GM03348 (cell line): ENCODE measurements at regions not wholly inside any gene's neighbourhood (a gene's known extent, or its start where the extent isn't known, plus 50 kb on each side); places are given as distances from the start of the nearest gene placed in this dataset.
A peak's percentile ranks its signal among the peaks of the same experiment; 100 is the strongest.

Source experiments
- DNase-seq: peaks from one replicate; pipeline ENCODE4 v3.0.0; 2012; ENCODE audit warnings: low spot score

- DNase-seq, result no peak
These were observed 239.9 kb downstream of the PAX3 start for GRCh38 chr2:222058819-222059445.

DNA sequence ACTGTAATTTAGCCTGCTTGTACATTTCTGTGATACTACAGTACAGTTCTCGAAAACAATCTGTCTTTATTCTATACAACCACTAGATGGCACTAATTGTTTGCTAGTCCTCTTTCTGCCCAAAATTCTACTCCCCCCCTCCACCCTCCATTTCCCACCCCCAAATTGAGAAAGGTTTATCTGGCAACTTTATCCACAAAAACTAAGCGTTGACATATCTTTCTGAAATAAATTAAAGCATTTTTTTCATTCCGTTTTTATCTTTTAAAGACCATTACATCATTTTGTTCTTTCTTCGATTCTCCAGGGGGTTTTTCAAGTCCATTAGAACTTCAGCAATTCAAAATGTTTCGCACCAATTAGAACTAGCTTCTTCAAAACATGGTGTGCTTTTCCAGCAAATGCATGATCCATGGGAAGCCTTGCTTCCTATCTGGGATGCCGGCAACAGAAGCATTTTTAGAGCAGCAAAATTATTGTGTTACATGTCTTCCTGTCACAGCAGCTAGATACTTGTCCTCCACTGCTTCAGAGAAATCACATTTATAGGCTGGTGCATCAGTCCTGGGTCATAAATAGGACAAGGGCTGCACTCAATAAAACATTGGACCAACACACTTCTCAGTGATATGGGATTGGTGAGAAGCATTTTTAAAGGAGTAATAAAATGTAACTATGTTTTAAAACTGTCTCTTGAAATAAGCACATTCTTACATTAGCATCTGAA lies 241.3 kb downstream of the PAX3 start:
- peak; percentile 57 for DNase-seq

DNA sequence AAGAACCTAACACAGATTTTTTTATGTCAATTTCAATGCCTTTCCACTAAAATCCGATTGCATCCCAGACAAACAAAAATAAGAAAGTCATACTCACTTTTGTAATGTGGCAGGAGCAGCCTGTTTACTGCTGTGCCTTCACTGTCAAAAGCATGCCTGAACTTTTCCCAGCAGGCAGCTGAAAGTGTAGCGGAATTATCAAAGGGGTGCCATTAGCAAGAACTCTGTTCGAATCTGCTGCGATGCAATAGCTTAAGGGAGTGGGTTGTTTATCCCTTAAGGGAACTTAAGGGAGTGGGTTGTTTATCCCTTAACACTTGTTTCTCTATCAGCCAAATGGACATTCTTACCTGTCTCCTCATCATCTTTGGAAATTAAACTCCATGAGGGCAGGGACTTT lies 243.5 kb downstream of the PAX3 start:
- DNase-seq, result no peak

DNA sequence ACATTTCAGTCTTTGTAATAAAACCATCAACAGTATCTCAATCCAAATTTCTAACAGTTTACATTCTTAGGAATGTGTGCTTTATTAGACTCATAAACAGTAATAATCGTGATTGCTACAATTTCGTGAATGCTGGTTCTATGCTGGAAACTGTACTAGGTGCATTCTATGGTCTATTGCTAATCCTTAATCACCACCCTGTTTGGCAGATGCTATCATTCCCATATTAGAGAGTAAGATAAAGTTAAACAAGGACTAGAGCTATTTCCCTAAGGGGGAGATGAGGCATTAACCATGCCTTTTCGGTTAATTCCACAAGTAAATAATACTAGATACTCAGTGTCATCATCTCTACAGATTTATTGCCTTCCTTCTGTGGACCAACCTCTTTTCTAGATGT lies 244.0 kb downstream of the PAX3 start:
- DNase-seq, result no peak

DNA sequence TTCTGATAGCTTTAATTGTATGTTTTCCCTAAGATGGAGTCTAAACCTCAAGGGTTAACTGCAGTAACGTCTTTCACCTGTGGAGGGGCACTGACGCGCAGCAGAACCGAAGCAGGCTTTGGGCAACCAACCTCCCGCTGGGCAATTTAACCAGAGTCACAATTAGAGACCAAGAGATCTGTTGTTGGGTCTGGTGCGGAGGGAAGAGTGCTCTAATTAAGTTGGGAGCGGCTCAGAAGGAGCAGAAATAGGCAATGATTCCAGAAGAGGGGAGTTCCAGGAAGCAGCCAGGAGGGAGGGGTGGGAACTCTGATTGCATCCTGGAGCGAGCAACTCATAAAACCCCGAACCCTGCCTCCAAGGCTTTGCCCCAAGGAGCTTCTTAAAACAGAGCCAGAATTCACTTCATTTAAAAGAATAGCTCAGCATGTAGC lies 245.8 kb downstream of the PAX3 start:
- no peak for DNase-seq

- no peak for DNase-seq
These were observed 247.8 kb downstream of the PAX3 start for GRCh38 chr2:222050981-222051380.

GRCh38 chr2:222049946-222050345 lies 248.9 kb downstream of the PAX3 start:
- DNase-seq, result no peak

- DNase-seq, result no peak
These were observed 254.9 kb downstream of the PAX3 start for GRCh38 chr2:222043897-222044296.

- DNase-seq, result no peak
These were observed 256.1 kb downstream of the PAX3 start for GRCh38 chr2:222042666-222043065.

GRCh38 chr2:222040333-222040732 lies 258.5 kb downstream of the PAX3 start:
- no peak for DNase-seq

DNA sequence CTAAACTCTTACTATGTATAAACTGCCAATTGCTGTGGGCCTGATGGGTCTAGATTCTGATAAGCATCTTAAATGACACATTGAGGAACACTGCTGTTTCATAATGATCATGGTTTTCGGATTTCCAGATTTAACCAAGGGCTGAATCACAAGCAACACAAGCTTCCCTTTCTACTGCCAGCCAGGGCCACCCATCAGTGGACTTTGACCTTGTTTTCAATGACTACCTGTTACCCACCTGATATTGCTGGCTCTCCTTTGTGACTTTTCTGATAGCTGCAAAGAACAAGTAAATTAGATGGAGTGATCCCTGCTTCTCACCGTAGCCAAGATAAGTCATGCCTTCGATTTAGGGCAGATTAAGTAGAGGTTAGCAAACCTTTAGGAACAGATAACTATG lies 259.0 kb downstream of the PAX3 start:
- no peak for DNase-seq

- DNase-seq, result peak; percentile 33
These were observed 260.6 kb downstream of the PAX3 start for GRCh38 chr2:222038067-222038802.

DNA sequence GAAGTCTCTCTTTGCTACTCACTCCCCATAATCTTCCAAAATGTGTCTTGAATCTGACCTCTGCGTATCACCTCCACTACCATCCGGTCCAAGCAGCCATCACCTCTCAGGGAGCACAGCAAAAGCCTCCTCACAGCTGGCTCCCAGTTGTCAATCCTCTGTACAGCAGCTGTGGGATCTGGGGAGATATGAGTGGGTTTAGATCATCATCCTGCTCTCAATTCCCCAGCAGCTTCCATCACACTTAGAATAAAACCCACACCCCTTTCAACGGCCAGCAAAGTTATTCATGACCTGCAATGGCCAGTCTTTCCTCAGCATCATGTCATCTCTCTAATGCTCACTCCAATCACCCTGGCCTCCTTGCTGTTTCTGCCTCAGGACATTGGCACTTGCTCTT lies 261.6 kb downstream of the PAX3 start:
- no peak for DNase-seq

DNA sequence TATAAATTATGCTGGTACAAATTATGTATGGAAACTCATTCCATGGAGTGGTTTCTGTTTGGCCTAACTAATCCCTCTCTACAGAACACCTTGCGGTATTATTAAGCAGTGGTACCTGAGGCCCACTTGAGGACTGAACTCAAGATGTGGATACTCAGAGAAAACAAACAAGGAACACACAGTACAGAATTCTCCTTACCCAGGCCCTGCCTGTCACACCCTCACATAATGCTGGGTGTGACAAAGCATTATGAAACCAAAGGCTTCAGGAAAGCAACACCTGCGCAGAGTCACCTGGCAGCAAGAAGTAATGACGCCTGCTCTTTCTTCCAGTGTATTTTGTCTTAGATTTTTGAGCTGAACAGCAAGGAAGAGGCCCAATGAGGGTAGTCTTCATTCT lies 264.7 kb downstream of the PAX3 start:
- DNase-seq, result no peak

GRCh38 chr2:222033541-222033940 lies 265.3 kb downstream of the PAX3 start:
- no peak for DNase-seq

GRCh38 chr2:222025881-222026271 lies 272.9 kb downstream of the PAX3 start:
- no peak for DNase-seq

- peak; percentile 46 for DNase-seq
These were observed 273.6 kb downstream of the PAX3 start for GRCh38 chr2:222024932-222025880.

DNA sequence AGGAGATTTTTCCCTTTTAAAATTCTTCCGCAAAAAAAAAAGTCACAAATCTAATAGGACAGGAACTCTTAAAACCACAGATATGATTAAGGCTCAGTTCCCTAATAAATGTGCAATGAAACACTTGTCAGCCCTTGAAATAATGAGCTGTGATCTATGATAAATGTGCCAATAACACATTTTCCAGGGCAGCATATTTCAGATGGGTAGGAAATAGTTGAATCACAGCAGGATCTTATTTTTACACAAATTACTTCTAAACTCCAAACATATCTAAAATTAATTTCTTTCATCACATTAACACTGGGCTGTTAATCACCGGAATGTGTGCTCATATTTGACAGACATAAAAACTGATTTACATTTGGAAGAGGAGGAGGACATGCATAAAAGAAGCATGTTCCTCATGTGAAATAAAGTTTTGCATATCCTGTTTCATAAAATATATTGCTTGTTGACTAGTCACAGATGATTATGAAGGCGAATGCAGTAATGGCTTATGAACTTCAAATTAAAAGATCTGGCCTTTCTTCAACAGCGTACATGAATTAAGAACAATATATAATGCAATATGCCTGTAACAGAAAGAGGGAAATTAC lies 281.4 kb downstream of the PAX3 start:
- no peak for DNase-seq

GRCh38 chr2:222013889-222014288 lies 284.9 kb downstream of the PAX3 start:
- no peak for DNase-seq

DNA sequence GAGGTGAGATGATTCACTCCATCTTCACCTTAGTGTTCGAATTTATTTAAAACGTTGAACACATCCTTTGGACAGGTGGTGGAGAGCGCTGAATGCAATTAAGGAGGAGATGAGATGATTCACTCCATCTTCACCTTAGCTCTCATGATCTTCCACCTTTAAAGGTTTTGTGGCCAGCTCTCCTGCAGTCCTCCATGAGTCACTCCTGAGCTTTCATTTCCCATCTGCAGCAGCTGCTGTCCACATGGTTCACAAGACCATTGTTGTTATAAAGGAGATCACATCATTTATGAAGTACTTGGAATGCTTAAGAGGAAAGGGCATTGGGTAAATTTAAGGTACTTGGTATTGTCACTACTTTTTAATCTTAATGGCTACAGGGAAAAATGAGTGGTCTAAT lies 298.5 kb downstream of the PAX3 start:
- no peak for DNase-seq

GRCh38 chr2:221999717-222000116 lies 299.1 kb downstream of the PAX3 start:
- DNase-seq, result no peak

- no peak for DNase-seq
These were observed 299.6 kb downstream of the PAX3 start for GRCh38 chr2:221999166-221999565.
